Astrocyte of the spinal cord (primary cell): ENCODE measurements at regions not wholly inside any gene's neighbourhood (a gene's known extent, or its start where the extent isn't known, plus 50 kb on each side); places are given as distances from the start of the nearest gene placed in this dataset.

ENCODE experiments used
- DNase-seq: peaks from one replicate; pipeline ENCODE4 v3.0.0; 2011; ENCODE audit warnings: low read depth, low spot score
- H3K4me3 ChIP-seq: 2 replicates; pipeline ENCODE4 v1.5.1; 2011; ENCODE audit warnings: low read depth, mild to moderate bottlenecking, low read length, moderate library complexity
- in situ Hi-C: cut with HindIII; loops from 2 replicates; pipeline ENCODE4 v1.10.0; 2017; ENCODE audit warnings: low sequenced_read_pairs
- TF ChIP-seq, protein P1 (sequence below): IDR thresholded peaks from 2 replicates; pipeline ENCODE4 v1.5.1; 2012; ENCODE audit warnings: low read depth, mild to moderate bottlenecking, low read length, inconsistent platforms

- TF ChIP-seq, protein P1, sequence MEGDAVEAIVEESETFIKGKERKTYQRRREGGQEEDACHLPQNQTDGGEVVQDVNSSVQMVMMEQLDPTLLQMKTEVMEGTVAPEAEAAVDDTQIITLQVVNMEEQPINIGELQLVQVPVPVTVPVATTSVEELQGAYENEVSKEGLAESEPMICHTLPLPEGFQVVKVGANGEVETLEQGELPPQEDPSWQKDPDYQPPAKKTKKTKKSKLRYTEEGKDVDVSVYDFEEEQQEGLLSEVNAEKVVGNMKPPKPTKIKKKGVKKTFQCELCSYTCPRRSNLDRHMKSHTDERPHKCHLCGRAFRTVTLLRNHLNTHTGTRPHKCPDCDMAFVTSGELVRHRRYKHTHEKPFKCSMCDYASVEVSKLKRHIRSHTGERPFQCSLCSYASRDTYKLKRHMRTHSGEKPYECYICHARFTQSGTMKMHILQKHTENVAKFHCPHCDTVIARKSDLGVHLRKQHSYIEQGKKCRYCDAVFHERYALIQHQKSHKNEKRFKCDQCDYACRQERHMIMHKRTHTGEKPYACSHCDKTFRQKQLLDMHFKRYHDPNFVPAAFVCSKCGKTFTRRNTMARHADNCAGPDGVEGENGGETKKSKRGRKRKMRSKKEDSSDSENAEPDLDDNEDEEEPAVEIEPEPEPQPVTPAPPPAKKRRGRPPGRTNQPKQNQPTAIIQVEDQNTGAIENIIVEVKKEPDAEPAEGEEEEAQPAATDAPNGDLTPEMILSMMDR: no peak
- no peak for DNase-seq
- in situ Hi-C loops: no loop called here
- no peak overlapping the region for H3K4me3 ChIP-seq
These were observed 1165.7 kb downstream of the BRD1 start for GRCh38 chr22:48661984-48662383.

DNA sequence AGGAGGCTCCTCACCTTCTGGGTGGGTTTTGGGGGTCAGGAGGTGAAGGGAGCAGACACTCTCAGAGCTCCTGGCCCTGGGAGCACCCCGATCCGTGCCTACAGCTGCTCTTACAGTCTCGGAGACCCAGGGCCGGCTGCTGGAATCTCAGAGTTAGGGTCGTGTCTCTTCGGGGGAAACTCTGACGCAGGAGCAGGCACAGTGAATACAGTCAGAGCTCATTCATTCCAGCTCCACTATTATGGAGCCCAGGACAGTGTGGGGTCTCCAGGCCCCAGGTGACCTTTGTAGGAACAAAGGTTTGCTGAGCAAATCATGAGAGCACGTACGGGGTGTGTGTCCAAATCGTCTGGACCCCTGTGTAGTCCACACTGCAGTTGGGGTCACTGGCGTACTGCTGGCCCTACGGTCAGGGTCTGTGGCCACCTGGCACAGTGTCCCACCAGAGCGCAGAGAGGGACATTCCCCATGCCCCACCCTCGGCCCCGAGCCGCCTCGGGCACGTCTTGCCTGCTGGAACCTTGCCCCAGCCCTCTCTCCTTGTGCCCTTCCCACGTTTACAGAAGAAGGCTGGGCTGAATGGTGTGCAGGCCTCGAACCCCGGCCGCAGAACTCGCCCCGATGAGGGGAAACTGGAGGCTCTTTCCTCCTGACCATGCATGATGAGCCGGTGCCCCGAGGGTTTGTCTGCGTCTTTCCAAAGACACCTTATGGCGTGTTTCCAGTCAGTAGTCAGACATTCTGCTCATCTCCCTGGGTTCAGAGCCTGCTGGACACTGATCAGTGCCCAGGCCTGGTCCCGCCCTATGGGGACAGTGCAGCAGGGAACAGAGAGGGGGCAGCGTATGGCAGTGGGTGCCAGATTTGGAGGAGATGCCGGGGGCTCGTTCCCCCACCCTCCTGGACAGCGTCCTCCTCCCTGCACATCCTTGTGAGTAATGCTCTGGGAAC is 1166.6 kb downstream of the BRD1 start:
- in situ Hi-C loops: no loop called here
- no peak overlapping the region for H3K4me3 ChIP-seq
- DNase-seq: no peak
- TF ChIP-seq, protein P1: no peak

DNA sequence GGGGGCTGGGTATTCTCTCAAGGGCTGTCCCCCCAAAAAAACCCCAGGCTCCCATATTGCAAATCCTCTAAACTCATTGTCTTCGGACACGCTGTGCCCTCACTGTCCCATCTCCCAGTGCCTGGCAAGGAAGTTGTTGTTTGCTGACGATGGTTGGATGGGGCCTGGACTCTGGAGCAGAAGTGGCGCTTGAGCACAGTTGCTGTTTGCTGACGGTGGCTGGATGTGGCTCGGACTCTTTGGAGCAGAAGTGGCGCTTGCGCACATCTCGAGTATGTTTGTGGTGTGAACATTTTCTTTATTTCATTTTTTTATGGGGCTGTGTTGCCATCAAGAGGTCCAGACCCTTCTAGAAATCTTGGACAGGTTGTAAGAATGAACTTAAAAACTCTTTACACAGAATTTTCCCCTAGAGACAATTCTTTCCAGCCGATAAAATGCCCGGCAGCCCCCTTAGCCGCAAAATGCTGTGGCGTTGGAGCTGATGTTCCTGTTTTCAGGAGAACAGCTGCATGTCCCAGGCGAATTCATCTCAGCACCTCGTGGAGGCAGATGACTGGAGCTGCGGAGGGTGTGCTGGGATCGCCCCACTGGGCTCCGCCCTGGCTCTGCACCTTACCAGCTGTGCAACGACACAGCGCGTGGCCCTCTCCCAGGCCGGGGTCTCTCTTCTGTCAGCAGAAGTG is 1167.4 kb downstream of the BRD1 start:
- TF ChIP-seq, protein P1: no peak
- no peak for DNase-seq
- no peak overlapping the region for H3K4me3 ChIP-seq
- in situ Hi-C loops: no loop called here

DNA sequence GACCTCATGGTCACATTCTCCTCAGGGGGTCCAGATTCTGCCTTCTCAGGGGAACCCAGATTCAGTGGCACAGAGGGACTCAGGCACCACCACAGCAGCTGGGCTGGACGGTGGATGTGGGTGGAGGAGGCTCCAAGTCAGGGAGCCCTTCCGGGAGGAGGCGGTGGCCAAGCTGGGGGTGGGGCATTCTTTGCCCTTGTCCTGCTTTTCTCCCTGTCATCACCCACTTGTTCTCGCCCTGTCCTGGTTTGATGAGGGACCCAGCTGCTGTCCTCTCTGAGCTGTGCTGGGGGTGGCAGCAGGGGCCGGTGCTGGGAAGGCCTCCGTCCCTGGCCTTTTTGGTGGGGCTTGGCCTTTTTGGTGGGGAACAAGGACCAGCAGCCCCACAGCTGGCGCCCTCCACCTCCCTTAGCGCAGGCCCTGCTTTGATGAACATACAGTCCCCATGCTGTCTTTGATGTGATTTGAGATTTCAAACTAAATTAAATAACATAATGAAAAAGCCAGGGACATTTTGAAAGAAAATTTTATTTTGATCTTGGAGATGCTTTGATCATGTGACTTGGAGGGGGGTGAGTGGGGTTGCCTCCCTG is 1168.2 kb downstream of the BRD1 start:
- no peak overlapping the region for H3K4me3 ChIP-seq
- in situ Hi-C loops: no loop called here
- no peak for DNase-seq
- TF ChIP-seq, protein P1: no peak

DNA sequence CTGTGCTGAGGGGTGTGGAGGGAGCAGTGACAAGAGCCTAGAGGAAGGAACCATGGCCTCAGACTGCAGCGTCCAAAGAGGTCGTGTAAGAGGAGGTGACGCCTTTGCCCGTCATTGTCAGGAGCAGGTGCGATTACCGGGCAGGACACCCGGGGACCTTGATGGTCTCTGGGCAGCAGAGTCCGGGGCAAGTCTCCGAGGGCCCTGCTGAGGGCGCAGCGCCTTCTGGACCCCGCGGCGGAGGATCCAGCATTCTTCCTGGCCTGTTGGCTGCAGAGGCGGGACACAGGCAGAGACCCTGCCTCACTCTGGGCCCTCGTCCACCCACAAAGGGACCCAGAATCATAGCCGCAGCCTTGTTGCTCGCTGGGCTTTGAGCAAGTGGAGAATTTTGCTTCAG is 1168.8 kb downstream of the BRD1 start:
- no peak overlapping the region for H3K4me3 ChIP-seq
- TF ChIP-seq, protein P1: no peak
- in situ Hi-C loops: no loop called here
- no peak for DNase-seq

DNA sequence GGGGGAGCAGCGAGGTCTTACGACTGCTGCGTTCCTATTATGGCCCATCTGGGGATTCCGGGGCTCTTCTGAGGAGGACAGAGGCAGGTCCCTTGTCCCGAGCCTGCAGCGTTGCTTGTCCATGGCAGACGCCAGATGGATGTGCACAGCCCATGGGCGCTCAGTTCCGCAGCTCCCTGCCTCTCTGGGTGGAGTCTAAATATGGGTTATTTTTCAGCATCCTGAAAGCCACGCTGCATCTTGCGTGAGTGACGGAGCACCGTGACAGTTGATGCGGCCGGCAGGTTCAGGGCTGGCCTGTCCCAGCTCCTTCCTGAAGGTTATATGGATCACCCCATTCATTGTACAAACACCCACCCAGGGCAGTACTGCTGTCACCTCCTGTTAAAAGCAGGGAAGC is 1169.4 kb downstream of the BRD1 start:
- TF ChIP-seq, protein P1: no peak
- H3K4me3 ChIP-seq: no peak overlapping the region
- in situ Hi-C loops: no loop called here
- DNase-seq: no peak
